Thoracic aorta (tissue), 2 donors: ENCODE measurements at regions not wholly inside any gene's neighbourhood (a gene's known extent, or its start where the extent isn't known, plus 50 kb on each side); places are given as distances from the start of the nearest gene placed in this dataset.

Experiments
- ATAC-seq: fragments of 150-250 bp; one replicate; pipeline ENCODE4 v1.8.0; 2017; ENCODE audit warnings: low read depth; ENCODE audit not compliant: insufficient number of reproducible peaks, low FRiP score
- DNase-seq: peaks from one replicate; pipeline ENCODE4 v3.0.0-alpha.2; 2020; ENCODE audit warnings: low spot score
- H3K27ac ChIP-seq, 2 donors: fragments of 200-600 bp; sonication (generic); 1 replicate in 1 of 2; 2 replicates in 1 of 2; pipeline ENCODE4 v1.5.1; 2016; ENCODE audit warnings: mild to moderate bottlenecking in 2 of 2, moderate library complexity in 2 of 2
- H3K27me3 ChIP-seq: fragments of 200-600 bp; sonication (generic); replicated peaks from 2 replicates; pipeline ENCODE4 v1.6.0; 2016; ENCODE audit warnings: mild to moderate bottlenecking; ENCODE audit not compliant: insufficient read depth
- H3K36me3 ChIP-seq: fragments of 200-600 bp; sonication (generic); one replicate; pipeline ENCODE4 v1.5.1; 2016
- H3K4me1 ChIP-seq, 2 donors: fragments of 200-600 bp; sonication (generic); 1 replicate in 1 of 2; 2 replicates in 1 of 2; pipeline versions ENCODE4 v1.5.1 to v1.6.0; 2016; ENCODE audit warnings: low read depth in 2 of 2, mild to moderate bottlenecking in 1 of 2; ENCODE audit not compliant: control insufficient read depth in 1 of 2
- H3K4me3 ChIP-seq: fragments of 200-600 bp; sonication (generic); 2 replicates; pipeline ENCODE4 v1.5.1; 2016; ENCODE audit warnings: mild to moderate bottlenecking
- H3K9me3 ChIP-seq: fragments of 200-600 bp; sonication (generic); 2 replicates; pipeline ENCODE4 v1.5.1; 2016
- TF ChIP-seq, protein P1 (sequence below): fragments of 200-600 bp; sonication (generic); IDR thresholded peaks from one replicate; pipeline ENCODE4 v1.5.1; 2019; ENCODE audit warnings: antibody characterized with exemption

DNA sequence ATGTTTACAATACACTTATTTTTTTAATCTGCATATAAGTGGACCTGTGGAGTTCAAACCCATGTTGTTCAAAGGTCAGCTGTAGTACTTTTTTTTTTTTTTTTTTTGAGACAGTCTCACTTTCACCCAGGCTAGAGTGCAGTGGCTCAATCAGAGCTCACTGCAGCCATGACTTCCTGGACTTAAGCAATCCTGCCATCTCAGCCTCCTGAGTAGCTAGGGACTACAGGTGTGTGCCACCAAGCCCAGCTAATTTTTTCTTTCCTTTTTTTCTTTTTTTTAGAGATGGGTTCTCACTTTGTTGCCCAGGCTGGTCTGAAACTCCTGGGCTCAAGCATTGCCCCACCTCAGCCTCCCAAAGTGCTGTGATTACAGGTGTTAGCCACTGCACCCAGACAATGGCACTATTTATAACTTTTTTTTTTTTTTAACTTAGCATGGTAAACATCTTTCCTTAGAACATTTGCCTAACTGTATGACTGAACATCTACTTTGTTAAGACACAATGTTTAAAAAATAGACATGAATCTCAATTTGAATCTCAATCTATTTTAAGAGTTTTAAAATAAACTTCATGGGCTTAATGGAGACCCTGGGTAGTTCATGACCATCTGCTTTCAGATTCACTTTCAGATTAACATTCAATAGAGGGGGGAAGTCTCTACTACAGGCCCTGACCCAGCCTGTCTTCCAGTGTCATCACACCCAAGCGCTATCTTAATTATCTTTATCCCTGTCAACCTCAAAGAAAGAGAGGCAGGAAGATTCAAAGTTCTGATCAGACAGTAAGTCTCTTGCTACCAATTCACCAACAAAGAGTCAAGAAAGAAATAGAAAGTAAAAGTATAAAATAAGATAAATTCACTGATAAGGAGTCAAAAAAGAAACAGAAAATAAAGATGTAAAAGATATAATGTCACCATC is 97.7 kb upstream of the DOCK9 start:
- TF ChIP-seq, protein P1, sequence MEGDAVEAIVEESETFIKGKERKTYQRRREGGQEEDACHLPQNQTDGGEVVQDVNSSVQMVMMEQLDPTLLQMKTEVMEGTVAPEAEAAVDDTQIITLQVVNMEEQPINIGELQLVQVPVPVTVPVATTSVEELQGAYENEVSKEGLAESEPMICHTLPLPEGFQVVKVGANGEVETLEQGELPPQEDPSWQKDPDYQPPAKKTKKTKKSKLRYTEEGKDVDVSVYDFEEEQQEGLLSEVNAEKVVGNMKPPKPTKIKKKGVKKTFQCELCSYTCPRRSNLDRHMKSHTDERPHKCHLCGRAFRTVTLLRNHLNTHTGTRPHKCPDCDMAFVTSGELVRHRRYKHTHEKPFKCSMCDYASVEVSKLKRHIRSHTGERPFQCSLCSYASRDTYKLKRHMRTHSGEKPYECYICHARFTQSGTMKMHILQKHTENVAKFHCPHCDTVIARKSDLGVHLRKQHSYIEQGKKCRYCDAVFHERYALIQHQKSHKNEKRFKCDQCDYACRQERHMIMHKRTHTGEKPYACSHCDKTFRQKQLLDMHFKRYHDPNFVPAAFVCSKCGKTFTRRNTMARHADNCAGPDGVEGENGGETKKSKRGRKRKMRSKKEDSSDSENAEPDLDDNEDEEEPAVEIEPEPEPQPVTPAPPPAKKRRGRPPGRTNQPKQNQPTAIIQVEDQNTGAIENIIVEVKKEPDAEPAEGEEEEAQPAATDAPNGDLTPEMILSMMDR, result no peak
- DNase-seq (no peak), ATAC-seq (no peak)
- H3K36me3 ChIP-seq, result no peaks in the 10 kb centered on the region
- no peaks in the 10 kb centered on the region for H3K9me3 ChIP-seq
- H3K27ac ChIP-seq, result no peak overlapping the region
- no peak overlapping the region for H3K4me3 ChIP-seq
- H3K27me3 ChIP-seq, result no peaks in the 10 kb centered on the region
- no peaks in the 10 kb centered on the region for H3K4me1 ChIP-seq

DNA sequence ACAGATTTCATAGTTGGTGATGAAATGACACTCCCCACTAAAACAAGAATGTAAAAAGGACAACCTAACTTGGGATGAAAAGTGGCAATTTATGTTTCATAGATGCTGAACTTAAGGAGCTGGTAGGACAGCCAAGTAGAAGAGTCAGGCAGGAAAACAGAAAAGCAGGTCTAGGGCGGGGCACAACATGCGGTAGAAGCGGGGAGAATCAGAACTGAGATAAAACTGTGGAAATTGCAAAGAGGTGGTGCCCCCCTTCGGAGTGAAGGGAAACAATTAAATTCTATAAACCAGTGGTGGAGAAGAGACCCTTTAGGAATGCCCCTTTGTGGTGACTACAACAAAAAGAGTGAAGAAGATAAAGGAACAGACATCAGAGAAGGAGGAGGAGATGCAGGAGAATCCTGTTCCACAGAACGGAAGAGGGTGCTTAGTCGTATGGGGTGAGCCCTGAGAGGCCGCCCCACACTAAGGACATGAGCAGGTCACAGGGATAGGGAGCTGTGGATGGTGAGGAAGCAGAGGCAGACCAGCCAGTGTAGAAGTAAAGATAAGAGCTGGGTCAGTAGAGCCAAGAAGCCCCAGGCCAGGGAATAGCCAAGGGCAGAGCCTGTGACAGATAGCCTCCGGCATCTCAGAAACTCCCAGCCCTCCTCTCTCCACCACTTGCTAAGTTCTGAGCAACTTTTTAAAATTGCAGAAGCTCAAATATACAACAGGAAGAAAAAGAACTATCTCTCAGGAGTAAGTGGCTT is 100.3 kb upstream of the DOCK9 start:
- Histone ChIP-seq H3K36me3 (no peaks in the 10 kb centered on the region), H3K27ac (no peak overlapping the region), H3K9me3 (no peaks in the 10 kb centered on the region), H3K4me1 (no peaks in the 10 kb centered on the region), H3K27me3 (no peaks in the 10 kb centered on the region), H3K4me3 (no peak overlapping the region)
- ATAC-seq (no peak), DNase-seq (no peak)
- TF ChIP-seq, protein P1, result no peak

DNA sequence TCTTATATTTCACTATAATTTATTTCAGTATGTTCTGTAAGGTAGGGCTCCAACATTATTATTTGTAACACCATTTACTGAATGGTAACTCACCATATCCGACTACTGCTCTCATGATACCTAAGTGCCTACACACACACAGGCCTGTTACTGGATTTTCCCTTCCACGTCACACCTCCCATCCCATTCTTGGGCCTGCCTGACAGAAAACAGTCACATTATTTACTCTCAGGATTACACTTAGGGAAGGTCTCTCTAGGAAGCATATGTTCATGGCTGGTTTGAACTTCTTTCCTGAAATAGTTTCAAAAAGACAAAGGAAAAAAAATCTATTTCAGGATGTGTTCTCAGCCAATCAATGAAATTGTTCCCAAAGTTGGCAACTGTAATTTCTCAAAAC is 102.3 kb upstream of the DOCK9 start:
- DNase-seq, result no peak
- H3K4me1 ChIP-seq, result peaks cover 0 to under 1% of the 10 kb centered on the region in 2 donors

GRCh38 chr13:99083981-99084380 is 106.1 kb upstream of the DOCK9 start:
- TF ChIP-seq, protein P1, result no peak
- Histone ChIP-seq H3K36me3 (no peaks in the 10 kb centered on the region), H3K27me3 (no peaks in the 10 kb centered on the region), H3K27ac (no peak overlapping the region), H3K4me1 (peaks cover 0 to 9% of the 10 kb centered on the region in 2 donors), H3K4me3 (no peak overlapping the region), H3K9me3 (no peaks in the 10 kb centered on the region)
- ATAC-seq (no peak), DNase-seq (no peak)

More for the DNA sequence above, 102.3 kb upstream of the DOCK9 start:
- no peak overlapping the region for H3K27ac ChIP-seq
- no peaks in the 10 kb centered on the region for H3K27me3 ChIP-seq
- ATAC-seq, result no peak
- H3K4me3 ChIP-seq, result no peak overlapping the region
- TF ChIP-seq, protein P1, result no peak
- H3K36me3 ChIP-seq, result no peaks in the 10 kb centered on the region
- H3K9me3 ChIP-seq, result no peaks in the 10 kb centered on the region

- TF ChIP-seq, protein P1, result no peak
- Histone ChIP-seq H3K4me3 (peak overlapping the region; percentile 82), H3K4me1 (peaks cover 0 to 9% of the 10 kb centered on the region in 2 donors), H3K36me3 (no peaks in the 10 kb centered on the region), H3K27me3 (no peaks in the 10 kb centered on the region), H3K9me3 (no peaks in the 10 kb centered on the region), H3K27ac (no peak overlapping the region)
- ATAC-seq (no peak), DNase-seq (no peak)
These were observed 107.4 kb upstream of the DOCK9 start for GRCh38 chr13:99085139-99085807.
